ENCODE measurements at regions not wholly inside any gene's neighbourhood (a gene's known extent, or its start where the extent isn't known, plus 50 kb on each side); places are given as distances from the start of the nearest gene placed in this dataset.

GRCh38 chr2:14684516-14684915 is 52.0 kb downstream of the LRATD1 start:
- no peak for DNase-seq

DNA sequence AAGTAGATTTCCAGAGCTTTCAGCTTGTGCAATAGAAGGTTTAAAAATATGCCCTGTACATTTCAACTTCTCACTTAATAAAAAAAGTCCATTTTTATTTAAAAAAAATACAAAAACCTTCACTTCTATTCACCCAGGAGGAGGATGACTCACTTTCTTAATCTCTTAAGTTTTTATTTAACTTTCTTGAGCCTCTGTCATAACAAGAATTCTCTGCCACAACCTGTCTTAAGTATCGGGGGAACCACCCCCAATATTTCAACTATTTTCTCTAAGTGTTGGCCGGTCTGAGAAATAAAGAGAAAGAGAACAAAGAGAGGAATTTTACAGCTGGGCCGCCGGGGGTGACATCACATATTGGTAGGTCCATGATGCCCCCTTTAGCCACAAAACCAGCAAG is 58.4 kb downstream of the LRATD1 start:
- DNase-seq = no peak

GRCh38 chr2:14693874-14694273 is 61.4 kb downstream of the LRATD1 start:
- no peak for DNase-seq

DNA sequence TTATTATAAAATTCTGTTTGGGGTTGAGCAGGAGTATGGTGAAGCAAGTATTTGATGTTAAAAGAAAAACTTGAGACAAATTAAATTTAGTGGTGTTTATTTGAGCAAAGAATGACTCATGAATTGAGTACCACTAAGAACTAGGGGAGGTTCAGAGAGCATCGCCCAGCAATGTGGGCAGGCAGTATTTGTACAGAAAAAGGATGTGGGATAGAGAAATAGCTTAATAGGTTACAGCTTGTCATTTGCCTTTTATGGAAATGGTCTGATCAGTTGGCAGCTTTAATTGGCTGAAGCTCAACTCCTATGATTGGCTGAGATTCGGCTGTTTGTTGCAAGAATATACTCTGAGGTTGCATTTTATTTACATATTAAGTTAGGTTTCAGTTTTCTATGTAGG is 68.2 kb downstream of the LRATD1 start:
- no peak for DNase-seq

- no peak for DNase-seq
Observed at GRCh38 chr2:14702258-14702657, 69.7 kb downstream of the LRATD1 start.

DNA sequence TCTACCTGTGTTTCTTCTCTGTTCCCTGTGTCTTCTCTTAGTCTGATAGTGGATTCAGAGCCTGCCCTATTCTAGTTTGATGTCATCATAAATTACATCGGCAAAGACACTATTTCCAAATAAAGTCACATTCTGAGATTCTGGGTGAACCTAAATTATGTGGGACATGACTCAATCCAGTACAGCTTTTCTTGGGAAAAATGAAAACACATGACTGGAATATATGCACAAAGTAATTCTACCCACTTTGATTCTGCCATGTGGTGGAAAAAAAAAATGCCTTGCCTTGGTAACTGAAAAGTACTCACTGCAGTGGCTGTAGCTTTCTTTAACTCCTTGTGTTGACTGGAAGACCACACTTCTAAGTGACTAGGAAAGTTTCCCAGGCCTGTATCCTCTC is 73.7 kb downstream of the LRATD1 start:
- DNase-seq = no peak

DNA sequence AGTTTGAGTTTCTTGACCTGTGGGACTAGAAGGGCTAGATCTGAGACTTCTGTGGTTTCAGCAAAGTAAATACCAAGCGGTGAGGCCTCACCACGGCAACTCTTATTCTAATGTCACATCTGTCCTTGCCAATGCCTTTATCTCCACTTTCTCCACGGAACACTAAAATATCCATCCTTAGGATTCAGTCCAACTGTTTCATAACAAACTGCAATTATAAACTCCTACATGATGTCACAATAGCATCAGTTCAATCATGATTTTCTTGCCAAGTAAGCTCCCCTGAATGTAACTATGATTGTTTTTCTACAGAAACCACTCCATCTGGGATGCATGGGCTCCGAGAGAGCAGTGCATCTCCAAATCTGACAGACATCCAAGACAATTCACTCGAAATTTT is 79.6 kb downstream of the LRATD1 start:
- DNase-seq = no peak

GRCh38 chr2:14713248-14713647 is 80.7 kb downstream of the LRATD1 start:
- no peak for DNase-seq

DNA sequence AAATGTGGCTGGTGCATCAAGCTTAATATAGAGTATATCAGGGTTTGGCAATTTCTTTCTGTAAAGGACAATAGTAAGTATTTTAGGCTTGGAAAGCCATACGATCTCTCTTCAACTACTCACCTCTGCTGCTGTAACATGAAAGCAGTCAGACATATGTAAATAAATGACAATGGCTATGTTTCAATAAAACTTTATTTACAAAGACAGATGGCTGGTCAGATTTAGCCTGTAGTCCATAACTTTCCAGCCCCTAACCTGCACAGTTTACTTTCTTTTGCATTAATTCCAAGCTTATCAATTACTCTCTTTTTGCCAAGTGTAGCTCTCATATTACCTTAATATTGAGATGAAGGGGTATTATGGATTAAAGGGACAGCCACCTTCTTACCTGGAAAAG is 83.1 kb downstream of the LRATD1 start:
- no peak for DNase-seq

DNA sequence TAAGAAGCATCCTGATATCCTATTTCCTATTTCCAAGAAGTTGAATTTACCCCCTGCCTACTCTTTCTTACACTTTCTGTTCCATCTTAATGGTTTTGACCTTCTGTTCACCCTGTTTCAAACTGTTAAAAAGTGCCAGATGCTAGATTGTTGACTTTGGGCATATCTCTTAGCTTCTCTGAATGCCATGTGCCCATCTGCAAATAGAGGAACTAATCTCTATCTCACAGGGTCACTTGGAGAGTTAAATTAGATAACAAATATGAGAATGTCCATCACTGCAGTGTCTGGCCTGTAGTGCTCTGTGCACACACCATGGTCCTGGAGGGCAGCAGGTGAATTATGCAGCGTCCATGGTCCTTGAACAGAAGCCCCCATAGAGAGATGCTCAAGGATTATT is 83.8 kb downstream of the LRATD1 start:
- DNase-seq = no peak

- no peak for DNase-seq
Observed at GRCh38 chr2:14717131-14717530, 84.6 kb downstream of the LRATD1 start.

DNA sequence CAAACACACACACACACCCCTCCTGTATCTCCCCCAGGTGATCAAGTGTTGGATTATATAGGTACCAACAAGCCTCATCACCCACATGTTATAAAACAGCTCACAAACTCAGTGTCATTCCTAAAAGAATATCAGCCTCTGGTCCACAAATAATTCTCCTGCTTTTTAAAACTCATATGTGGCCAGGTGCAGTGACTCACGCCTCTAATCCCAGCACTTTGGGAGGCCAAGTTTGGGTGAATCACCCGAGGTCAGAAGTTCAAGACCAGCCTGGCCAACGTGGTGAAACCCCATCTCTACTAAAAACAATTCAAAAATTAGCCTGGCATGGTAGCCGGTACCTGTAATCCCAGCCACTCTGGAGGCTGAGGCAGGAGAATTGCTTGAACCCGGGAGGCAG is 87.8 kb downstream of the LRATD1 start:
- no peak for DNase-seq

DNA sequence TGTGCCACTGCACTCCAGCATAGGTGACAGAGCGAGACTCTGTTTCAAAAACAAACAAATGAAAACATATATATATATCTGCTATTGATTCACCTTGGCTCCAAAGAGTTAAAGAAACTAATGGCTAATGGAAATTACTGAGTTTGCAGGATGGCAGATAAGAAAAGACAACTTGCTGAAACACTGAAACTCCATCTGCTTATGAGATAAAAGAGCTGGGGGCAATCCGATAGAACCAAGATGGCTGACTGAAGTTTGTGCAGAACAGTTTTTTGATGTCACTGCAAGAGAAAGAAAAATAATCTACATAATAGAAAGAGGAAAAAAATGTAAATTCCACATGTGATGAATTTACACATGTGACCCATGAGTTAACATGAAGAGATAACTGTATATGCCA is 88.2 kb downstream of the LRATD1 start:
- no peak for DNase-seq

DNA sequence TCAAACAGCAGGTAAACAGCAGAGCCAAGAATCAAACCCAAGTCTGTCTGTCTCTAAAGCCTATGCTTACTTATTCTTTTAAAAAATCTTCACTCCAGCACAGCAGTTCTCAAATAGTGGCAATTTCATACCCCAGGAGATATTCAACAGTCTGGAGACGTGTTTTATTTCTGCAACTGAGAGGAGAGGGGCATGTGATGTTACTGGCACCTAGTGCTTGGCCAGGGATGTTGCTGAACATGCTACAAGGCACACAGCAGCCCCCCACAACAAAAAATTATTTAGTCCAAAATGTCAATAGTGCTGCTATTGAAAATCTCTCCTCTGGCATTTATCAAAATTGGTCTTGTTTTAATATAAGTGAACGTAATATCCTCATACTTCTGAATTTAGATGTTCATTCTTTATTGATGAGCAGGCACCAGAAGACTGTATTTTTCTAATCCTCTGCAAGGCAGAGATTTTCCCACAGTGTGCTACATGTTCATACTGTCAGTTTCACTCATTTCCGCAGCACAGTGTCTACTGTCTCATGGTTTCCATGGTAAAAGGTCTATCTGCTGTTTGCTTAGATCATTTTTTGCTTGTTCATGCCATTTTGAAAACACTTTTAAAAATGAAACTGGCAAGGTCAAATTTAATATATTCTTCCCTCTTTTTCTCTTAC is 90.5 kb downstream of the LRATD1 start:
- no peak for DNase-seq

GRCh38 chr2:14723684-14724083 is 91.2 kb downstream of the LRATD1 start:
- DNase-seq = no peak

DNA sequence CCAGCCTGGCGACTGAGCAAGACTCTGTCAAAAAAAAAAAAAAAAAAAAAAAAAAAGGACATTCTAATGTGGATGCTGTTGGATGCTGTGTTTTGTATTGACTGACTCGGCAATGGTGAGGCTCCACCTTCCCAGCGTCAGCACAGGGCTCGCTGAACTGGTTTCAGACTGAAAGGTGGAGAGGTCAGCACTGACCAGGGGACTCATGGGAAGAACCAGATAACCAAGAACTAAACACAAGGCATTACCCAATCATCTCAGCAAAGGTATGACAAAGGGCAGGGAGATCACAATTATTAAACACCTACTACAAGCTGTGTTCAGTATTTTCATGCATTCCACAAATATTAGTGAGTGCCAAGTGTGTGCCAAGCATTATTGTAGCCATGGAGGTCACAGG is 103.2 kb downstream of the LRATD1 start:
- DNase-seq = no peak

GRCh38 chr2:14737201-14737600 is 104.7 kb downstream of the LRATD1 start:
- DNase-seq = no peak

GRCh38 chr2:14743861-14744260 is 111.3 kb downstream of the LRATD1 start:
- DNase-seq = no peak

DNA sequence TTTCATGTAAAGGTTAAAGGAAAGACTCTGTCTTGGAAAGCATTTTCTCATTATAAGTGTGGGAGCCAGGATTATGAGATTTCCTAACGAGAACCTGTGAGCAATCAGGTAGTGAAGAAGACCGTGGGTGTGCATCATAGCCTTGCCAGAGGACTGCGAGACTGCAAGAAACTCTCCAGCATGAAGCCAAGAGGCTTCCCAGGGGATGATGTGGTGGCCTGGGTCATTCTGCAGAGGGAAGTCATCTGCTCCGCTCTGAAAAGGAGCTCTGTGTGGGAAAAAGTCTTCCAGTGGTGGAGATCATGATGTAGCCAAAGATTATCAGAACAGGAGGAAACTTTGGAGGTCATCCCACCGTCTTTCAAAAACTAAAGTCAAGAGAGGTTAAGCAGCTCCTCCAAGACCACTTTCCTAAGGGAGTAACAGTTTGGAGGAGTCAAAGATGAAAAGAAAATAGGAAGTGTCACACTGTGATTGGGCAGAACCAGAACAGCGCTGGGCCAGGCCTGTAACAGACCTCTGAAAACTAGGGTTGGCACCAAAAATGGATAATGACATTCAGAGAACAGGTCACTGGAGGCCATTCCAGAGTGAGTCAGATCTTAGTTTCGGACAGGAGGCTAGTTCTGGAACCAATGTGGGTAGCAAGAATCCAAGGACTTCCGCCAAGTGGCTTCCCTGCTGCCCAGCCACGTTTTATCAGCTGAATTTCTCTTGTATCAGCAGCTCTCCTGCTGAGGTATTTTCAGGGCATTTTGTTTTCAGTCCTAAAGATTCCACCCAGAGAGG is 113.0 kb downstream of the LRATD1 start:
- DNase-seq = no peak

GRCh38 chr2:14746133-14746532 is 113.6 kb downstream of the LRATD1 start:
- no peak for DNase-seq

DNA sequence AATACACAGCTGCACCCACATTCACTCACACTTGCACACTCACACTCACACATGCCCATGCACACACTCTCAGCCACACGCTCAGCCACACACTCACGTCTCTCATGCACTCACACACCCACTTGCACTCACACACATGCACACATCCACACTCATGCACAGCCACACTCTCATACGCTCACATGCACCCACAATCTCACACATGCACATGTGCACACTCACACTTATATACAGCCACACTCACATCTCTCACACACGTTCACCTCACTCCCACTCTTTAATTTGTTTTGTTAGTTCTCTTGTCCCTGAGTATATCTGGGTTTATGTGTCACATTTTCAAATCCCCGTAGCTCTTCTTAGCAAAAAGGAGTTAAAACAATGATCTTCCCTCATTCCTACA is 114.9 kb downstream of the LRATD1 start:
- DNase-seq = no peak

DNA sequence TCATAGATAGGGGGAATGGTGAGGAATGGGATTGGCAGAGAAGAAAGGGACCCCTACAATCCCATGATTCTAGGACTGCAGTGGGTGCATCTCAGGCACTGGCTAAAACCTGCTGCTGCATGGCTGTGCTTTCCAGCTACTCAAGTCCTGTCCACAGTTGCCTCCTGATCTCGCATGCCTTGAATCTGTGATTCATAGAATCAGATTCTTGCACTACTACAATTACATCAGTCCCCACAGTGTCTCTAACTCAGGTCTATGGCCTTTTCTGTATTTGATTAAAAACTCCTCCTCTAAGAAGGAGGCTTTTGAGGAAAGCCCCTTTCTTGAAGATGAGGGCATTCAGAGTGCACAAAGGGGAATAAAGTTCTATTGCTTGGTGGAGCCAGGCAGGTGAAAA is 117.4 kb downstream of the LRATD1 start:
- no peak for DNase-seq

GRCh38 chr2:14750433-14750832 is 117.9 kb downstream of the LRATD1 start:
- no peak for DNase-seq

DNA sequence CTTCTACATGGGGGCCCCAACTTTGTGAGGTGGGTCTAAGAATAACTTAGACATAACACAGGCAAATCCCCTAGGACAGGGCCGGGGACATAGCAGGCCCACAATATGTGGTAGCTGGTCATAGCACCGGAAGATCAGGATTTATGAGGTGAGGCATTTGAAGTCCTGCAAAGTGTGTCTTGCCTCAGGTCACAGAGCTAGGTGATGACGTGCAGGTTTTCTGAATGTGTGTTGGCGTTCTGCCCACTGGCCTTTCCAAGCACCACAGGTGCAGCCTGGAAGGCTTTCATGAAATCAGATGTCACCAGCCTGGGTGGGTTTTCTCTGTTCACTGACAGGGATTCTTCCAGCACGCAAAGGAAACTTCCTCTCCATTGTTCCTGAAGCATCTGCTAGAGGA is 119.1 kb downstream of the LRATD1 start:
- no peak for DNase-seq

GRCh38 chr2:14752295-14752694 is 119.8 kb downstream of the LRATD1 start:
- no peak for DNase-seq
